AG09319 (cell line): ENCODE measurements at regions not wholly inside any gene's neighbourhood (a gene's known extent, or its start where the extent isn't known, plus 50 kb on each side); places are given as distances from the start of the nearest gene placed in this dataset.

ENCODE experiments used
- DNase-seq: peaks from one replicate; pipeline ENCODE4 v3.0.0-alpha.2; 2010; ENCODE audit warnings: low read depth; ENCODE audit errors: extremely low read depth
- TF ChIP-seq, protein P1 (sequence below): IDR thresholded peaks from 2 replicates; pipeline ENCODE4 v1.5.1; 2011; ENCODE audit warnings: low read depth, mild to moderate bottlenecking, inconsistent platforms, low read length, moderate library complexity

DNA sequence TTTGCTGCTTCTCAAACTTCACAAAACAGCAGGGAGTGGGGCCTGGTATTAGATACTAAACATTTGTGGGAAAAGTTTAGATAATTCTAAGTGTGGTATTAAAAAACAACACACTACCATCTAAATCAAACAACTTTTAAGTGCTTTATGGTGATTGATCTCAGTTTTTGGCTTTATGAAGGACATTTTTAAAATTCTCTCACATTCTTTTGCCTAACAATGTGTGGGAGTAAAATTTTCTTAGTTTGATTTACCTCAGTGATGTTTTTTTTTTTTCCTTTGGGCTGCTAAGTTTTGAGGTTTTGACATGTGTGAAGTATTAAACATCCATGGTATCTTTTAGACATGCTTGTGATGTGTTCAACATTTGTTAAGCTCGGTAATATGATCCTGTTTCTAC is 116.2 kb downstream of the DISP1 start:
- TF ChIP-seq, protein P1, sequence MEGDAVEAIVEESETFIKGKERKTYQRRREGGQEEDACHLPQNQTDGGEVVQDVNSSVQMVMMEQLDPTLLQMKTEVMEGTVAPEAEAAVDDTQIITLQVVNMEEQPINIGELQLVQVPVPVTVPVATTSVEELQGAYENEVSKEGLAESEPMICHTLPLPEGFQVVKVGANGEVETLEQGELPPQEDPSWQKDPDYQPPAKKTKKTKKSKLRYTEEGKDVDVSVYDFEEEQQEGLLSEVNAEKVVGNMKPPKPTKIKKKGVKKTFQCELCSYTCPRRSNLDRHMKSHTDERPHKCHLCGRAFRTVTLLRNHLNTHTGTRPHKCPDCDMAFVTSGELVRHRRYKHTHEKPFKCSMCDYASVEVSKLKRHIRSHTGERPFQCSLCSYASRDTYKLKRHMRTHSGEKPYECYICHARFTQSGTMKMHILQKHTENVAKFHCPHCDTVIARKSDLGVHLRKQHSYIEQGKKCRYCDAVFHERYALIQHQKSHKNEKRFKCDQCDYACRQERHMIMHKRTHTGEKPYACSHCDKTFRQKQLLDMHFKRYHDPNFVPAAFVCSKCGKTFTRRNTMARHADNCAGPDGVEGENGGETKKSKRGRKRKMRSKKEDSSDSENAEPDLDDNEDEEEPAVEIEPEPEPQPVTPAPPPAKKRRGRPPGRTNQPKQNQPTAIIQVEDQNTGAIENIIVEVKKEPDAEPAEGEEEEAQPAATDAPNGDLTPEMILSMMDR: no peak
- DNase-seq: no peak

DNA sequence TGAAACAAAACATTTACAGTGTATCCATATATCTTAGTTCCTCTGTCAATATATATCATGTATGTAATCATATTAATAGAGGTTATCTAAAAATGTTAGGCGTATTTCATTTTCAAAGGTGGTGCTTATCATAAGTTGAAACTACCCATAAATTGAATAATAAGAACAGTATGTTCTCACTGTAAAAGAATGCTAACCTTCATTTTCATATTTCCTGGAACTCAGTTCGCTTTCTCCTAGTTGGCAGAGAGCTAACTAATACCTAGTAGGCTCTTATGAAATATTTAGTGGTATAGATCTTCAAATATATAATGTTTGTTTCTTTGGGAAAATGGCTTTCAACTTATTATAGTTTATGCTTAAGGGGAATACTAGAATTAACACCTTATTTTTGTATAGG is 118.4 kb downstream of the DISP1 start:
- no peak for DNase-seq
- TF ChIP-seq, protein P1: no peak

DNA sequence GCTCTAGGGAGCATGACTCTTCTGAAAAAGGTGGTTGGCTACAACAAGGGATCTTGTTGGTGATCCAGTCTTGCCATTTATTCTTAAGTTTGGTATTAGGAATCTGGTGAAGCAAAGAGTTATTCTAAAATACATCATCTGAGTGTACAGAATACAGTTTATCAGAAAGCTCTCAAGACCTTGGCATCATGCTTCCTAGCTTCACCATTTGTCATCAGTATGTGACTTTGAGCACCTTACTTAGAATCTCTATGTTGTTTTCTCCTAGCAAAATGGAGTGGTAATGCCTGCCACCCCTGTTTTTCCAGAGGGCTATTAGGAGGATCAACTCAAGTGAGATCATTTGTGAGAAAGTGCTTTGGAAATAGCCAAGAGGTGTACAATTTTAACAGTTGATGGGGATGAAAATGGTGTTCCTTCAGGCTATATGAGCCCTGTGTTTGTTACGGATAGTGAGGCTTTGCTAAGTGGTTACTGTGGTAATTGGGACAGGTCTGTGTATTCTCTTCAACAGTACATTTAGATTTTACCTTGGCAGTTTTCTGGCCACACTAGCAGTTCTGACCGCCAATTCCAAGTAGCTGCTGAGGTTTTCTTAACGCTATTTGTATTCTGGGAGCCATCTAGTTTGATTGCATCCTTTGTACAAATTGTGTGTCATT is 120.5 kb downstream of the DISP1 start:
- TF ChIP-seq, protein P1: no peak
- no peak for DNase-seq

DNA sequence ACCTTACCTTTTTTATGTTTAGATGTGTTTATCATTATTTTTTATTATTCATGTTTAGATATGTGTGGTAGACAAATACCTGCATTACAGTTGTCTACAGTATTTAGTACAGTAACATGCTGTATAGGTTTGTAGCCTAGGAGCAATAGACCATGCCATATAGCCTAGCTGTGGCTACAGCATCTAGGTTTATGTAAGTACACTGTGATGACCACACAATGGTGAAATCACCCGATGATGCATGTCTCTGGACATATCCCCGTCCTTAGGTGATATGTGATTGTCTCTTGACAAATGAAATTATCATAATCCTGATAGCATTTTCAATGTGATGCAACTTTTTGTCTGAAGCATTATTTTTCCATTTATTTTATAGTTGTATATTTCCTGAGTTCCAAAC is 121.2 kb downstream of the DISP1 start:
- TF ChIP-seq, protein P1: no peak
- DNase-seq: no peak

DNA sequence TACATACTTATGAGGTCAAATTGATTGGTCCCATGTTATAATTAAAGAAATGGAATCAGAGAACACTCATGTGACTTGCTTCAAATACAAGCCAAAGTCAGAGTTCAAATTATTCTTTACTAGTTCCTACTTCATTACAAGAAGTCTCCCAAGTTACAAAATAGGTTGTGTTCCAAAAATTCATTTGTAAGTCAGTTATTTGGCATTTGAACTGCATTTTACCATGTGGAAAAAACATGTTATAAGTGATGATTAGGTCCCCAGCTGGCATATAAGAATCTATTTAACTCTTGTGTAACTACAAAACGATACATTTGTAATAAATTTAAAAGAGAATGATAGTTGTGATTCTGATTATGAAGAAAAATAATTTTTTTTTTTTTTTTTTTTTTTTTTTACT is 124.1 kb downstream of the DISP1 start:
- no peak for DNase-seq
- TF ChIP-seq, protein P1: no peak

DNA sequence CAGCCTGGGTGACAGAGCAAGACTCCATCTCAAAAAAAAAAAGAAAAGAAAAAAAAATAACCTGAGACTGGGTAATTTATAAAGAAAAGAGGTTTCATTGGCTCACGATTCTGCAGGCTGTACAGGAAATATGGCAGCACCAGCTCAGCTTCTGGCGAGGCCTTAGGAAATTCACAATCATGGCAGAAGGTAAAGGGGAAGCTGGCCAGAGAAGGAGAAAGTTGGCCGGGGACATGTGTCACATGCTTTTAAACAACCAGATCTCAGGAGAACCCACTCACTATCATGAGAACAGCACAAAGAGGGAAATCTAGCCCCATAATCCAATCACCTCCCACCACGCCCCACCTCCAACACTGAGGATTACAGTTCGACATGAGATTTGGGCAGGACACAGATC is 125.3 kb downstream of the DISP1 start:
- DNase-seq: no peak
- TF ChIP-seq, protein P1: no peak

DNA sequence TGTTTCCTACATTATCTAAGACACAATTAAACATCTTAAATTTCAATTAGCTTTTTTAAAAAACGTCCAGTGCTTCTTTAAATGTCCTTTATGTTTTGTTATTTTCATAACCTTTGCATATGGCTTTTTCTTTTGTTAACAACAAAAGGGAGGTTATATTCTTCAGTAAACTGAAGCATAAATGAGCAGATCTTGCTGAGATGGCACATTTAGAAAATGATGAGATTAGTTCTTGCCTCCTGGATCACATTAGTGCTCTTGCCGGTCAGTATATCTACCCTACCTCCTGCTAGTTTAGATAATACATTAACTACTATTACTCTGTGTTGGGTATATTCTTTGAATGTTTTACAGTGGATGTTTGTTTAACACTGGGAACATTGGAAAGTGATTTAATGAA is 126.1 kb downstream of the DISP1 start:
- DNase-seq: no peak
- TF ChIP-seq, protein P1: no peak
